CD4-positive, CD25-positive, alpha-beta regulatory T cell (primary cell): ENCODE measurements at regions not wholly inside any gene's neighbourhood (a gene's known extent, or its start where the extent isn't known, plus 50 kb on each side); places are given as distances from the start of the nearest gene placed in this dataset.
"Not testable (repeated sequence)": the region's sequence is repeated elsewhere in the genome, so short reads cannot be mapped to it uniquely, and the experiment has no call there.

Source experiments
- ATAC-seq, 2 donors: fragments of 150-1000 bp; cut with Tn5 transposase; one replicate each; pipeline ENCODE4 v1.10.0; 2021; ENCODE audit warnings: low read depth in 2 of 2, moderate number of reproducible peaks in 2 of 2, moderate library complexity in 1 of 2
- DNase-seq, 3 donors: peaks; one replicate each; pipeline versions ENCODE4 v3.0.0 to v3.0.0-alpha.2; 2012 to 2022; ENCODE audit warnings: mixed read lengths in 1 of 3
- H3K27ac ChIP-seq: one replicate; pipeline ENCODE4 v1.7.0; 2013; ENCODE audit warnings: mild to moderate bottlenecking, low read length; ENCODE audit not compliant: insufficient read depth, poor library complexity, severe bottlenecking
- H3K27me3 ChIP-seq: one replicate; pipeline ENCODE4 v1.7.0; 2013; ENCODE audit warnings: low read length; ENCODE audit not compliant: control insufficient read depth, insufficient read depth
- H3K36me3 ChIP-seq: one replicate; pipeline ENCODE4 v1.7.0; 2013; ENCODE audit warnings: mild to moderate bottlenecking, low read length, moderate library complexity; ENCODE audit not compliant: control insufficient read depth, insufficient read depth
- H3K4me1 ChIP-seq: 2 replicates; pipeline ENCODE4 v1.7.0; 2013; ENCODE audit warnings: mild to moderate bottlenecking, low read length; ENCODE audit not compliant: insufficient read depth, control insufficient read depth, poor library complexity, severe bottlenecking
- H3K4me3 ChIP-seq: one replicate; pipeline ENCODE4 v1.7.0; 2013; ENCODE audit warnings: low read depth, mild to moderate bottlenecking, low read length, moderate library complexity
- H3K9me3 ChIP-seq, 2 experiments: 1 replicate in 1 of 2; 2 replicates in 1 of 2; pipeline ENCODE4 v1.7.0; 2013; ENCODE audit warnings: low read length in 2 of 2, mild to moderate bottlenecking in 1 of 2, moderate library complexity in 1 of 2; ENCODE audit not compliant: control insufficient read depth in 2 of 2
- H3K27ac Mint-ChIP-seq, 3 donors: one replicate each; pipeline ENCODE4 v1.8.0; 2020 to 2022; ENCODE audit warnings: mild to moderate bottlenecking in 3 of 3, mixed read lengths in 3 of 3, moderate library complexity in 2 of 3
- H3K27me3 Mint-ChIP-seq: one replicate; pipeline ENCODE4 v1.8.0; 2022; ENCODE audit warnings: mild to moderate bottlenecking, mixed read lengths
- H3K36me3 Mint-ChIP-seq: one replicate; pipeline ENCODE4 v1.8.0; 2020; ENCODE audit warnings: mixed read lengths
- H3K4me1 Mint-ChIP-seq, 4 donors: one replicate each; pipeline ENCODE4 v1.8.0; 2020 to 2022; ENCODE audit warnings: mixed read lengths in 4 of 4, mild to moderate bottlenecking in 1 of 4
- H3K4me3 Mint-ChIP-seq, 4 donors: one replicate each; pipeline ENCODE4 v1.8.0; 2020 to 2022; ENCODE audit warnings: mild to moderate bottlenecking in 4 of 4, mixed read lengths in 4 of 4, moderate library complexity in 3 of 4
- H3K9me3 Mint-ChIP-seq, 7 donors: one replicate each; pipeline ENCODE4 v1.8.0; 2020 to 2022; ENCODE audit warnings: mixed read lengths in 7 of 7, mild to moderate bottlenecking in 3 of 7, moderate library complexity in 2 of 7

GRCh38 chr20:26252311-26252975, 555.8 kb upstream of the ZNF337 start:
- DNase-seq, result peak in 2 of 3 donors; percentile 3 to 61
- H3K4me3 Mint-ChIP-seq, H3K9me3 ChIP-seq, H3K4me3 ChIP-seq, H3K9me3 Mint-ChIP-seq, H3K4me1 ChIP-seq, H3K36me3 Mint-ChIP-seq, H3K36me3 ChIP-seq, H3K27me3 Mint-ChIP-seq, H3K27me3 ChIP-seq: not testable (repeated sequence)
- Mint-ChIP-seq H3K27ac (peak overlapping the region; percentile 43 to 92 (median 90)), H3K4me1 (peaks cover 0 to 16% (median 7%) of the 10 kb centered on the region in 4 donors)
- peak overlapping the region; percentile 60 for H3K27ac ChIP-seq
- ATAC-seq, result peak; percentile 79 to 88

GRCh38 chr20:26251376-26251775, 554.7 kb upstream of the ZNF337 start:
- not testable (repeated sequence) for H3K27me3 ChIP-seq, H3K4me3 ChIP-seq, H3K4me3 Mint-ChIP-seq, H3K27ac Mint-ChIP-seq, H3K27ac ChIP-seq, ATAC-seq, H3K36me3 Mint-ChIP-seq, H3K9me3 Mint-ChIP-seq, H3K9me3 ChIP-seq, H3K4me1 ChIP-seq, H3K36me3 ChIP-seq, H3K27me3 Mint-ChIP-seq, DNase-seq
- peaks cover 0 to 16% (median 7%) of the 10 kb centered on the region in 4 donors for H3K4me1 Mint-ChIP-seq

GRCh38 chr20:26250249-26251114, 553.8 kb upstream of the ZNF337 start:
- H3K27ac Mint-ChIP-seq, result peak overlapping the region in 1 of 3 donors; percentile 47
- not testable (repeated sequence) for H3K36me3 Mint-ChIP-seq, H3K9me3 ChIP-seq, H3K27me3 Mint-ChIP-seq, H3K4me3 ChIP-seq, DNase-seq, H3K27me3 ChIP-seq, H3K4me1 ChIP-seq, H3K27ac ChIP-seq, H3K4me3 Mint-ChIP-seq, H3K36me3 ChIP-seq, ATAC-seq, H3K9me3 Mint-ChIP-seq
- H3K4me1 Mint-ChIP-seq, result peaks cover 0 to 16% (median 7%) of the 10 kb centered on the region in 4 donors

- Mint-ChIP-seq H3K27me3 (no peaks in the 10 kb centered on the region), H3K27ac (no peak overlapping the region), H3K4me1 (peaks cover 0 to 2% (median 0%) of the 10 kb centered on the region in 4 donors), H3K4me3 (no peak overlapping the region), H3K9me3 (peaks cover 2 to 24% (median 5%) of the 10 kb centered on the region in 7 donors), H3K36me3 (no peaks in the 10 kb centered on the region)
- no peaks in the 10 kb centered on the region for H3K27me3 ChIP-seq
- no peaks in the 10 kb centered on the region for H3K9me3 ChIP-seq
- H3K4me3 ChIP-seq, result no peak overlapping the region
- H3K36me3 ChIP-seq, result no peaks in the 10 kb centered on the region
- no peak for ATAC-seq
- H3K27ac ChIP-seq, result no peak overlapping the region
- H3K4me1 ChIP-seq, result no peaks in the 10 kb centered on the region
- no peak for DNase-seq
These were observed 547.1 kb upstream of the ZNF337 start for GRCh38 chr20:26243731-26244130.

- not testable (repeated sequence) for H3K36me3 ChIP-seq, H3K27me3 ChIP-seq, H3K27ac Mint-ChIP-seq, H3K4me1 Mint-ChIP-seq, H3K4me3 Mint-ChIP-seq, H3K36me3 Mint-ChIP-seq, H3K9me3 Mint-ChIP-seq, H3K4me3 ChIP-seq, DNase-seq, H3K4me1 ChIP-seq, H3K27me3 Mint-ChIP-seq, ATAC-seq, H3K27ac ChIP-seq, H3K9me3 ChIP-seq
These were observed 524.0 kb upstream of the ZNF337 start for GRCh38 chr20:26220609-26221008.

- H3K4me3 ChIP-seq, H3K27me3 Mint-ChIP-seq, DNase-seq, H3K27ac Mint-ChIP-seq, H3K36me3 Mint-ChIP-seq, H3K4me1 Mint-ChIP-seq, H3K4me1 ChIP-seq, ATAC-seq, H3K36me3 ChIP-seq, H3K4me3 Mint-ChIP-seq, H3K9me3 ChIP-seq, H3K27me3 ChIP-seq, H3K27ac ChIP-seq: not testable (repeated sequence)
- H3K9me3 Mint-ChIP-seq, result peaks cover 3 to 10% (median 5%) of the 10 kb centered on the region in 7 donors
These were observed 522.9 kb upstream of the ZNF337 start for GRCh38 chr20:26219546-26219945.

GRCh38 chr20:26218301-26218700, 521.6 kb upstream of the ZNF337 start:
- H3K36me3 Mint-ChIP-seq, result no peaks in the 10 kb centered on the region
- H3K27me3 Mint-ChIP-seq, result no peaks in the 10 kb centered on the region
- Histone ChIP-seq H3K36me3 (no peaks in the 10 kb centered on the region), H3K27me3 (no peaks in the 10 kb centered on the region), H3K4me3 (no peak overlapping the region), H3K9me3 (no peaks in the 10 kb centered on the region), H3K27ac (no peak overlapping the region), H3K4me1 (no peaks in the 10 kb centered on the region)
- DNase-seq, result no peak
- no peak overlapping the region for H3K27ac Mint-ChIP-seq
- no peak for ATAC-seq
- H3K4me3 Mint-ChIP-seq, result no peak overlapping the region
- H3K4me1 Mint-ChIP-seq, result peaks cover 0 to 3% (median under 1%) of the 10 kb centered on the region in 4 donors
- peaks cover 3 to 10% (median 5%) of the 10 kb centered on the region in 7 donors for H3K9me3 Mint-ChIP-seq
